ENCODE measurements at regions not wholly inside any gene's neighbourhood (a gene's known extent, or its start where the extent isn't known, plus 50 kb on each side); places are given as distances from the start of the nearest gene placed in this dataset.

DNA sequence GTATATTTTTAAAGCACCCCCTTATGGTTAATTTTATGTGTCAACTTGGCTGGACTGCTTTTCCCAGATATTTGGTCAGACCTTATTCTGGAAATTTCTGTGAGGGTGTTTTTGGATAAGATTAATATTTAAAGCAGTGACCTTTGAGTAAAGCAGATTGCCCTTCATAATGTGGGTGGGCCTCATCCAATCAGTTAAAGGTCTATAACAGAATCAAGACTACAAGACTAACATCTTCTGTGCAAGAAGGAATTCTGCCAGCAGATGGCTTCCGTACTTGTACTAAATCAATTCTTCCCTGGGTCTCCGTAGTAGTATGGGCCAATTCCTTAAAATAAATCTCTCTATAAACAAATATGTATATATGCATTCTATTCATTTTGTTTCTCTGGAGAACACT is 257.6 kb downstream of the ETNK1 start:
- H3K27ac Mint-ChIP-seq (ENCODE audit: unreplicated experiment), result no peak overlapping the region
- H3K27me3 Mint-ChIP-seq (ENCODE audit: unreplicated experiment), result no peaks in the 10 kb centered on the region
- no peak for DNase-seq
- H3K9me3 Mint-ChIP-seq (ENCODE audit: low read depth, unreplicated experiment), result no peaks in the 10 kb centered on the region
- BruUV-seq (replicated peaks), result no TSS peak
- no peak overlapping the region for H3K4me3 Mint-ChIP-seq (ENCODE audit: low read depth, unreplicated experiment)
- CTCF ChIA-PET, result no interaction called here
- intact Hi-C loops (cut with micrococcal nuclease; ENCODE audit: unreplicated experiment), result no loop called here
- no peaks in the 10 kb centered on the region for H3K36me3 Mint-ChIP-seq (ENCODE audit: insufficient read depth, unreplicated experiment)
- TF ChIP-seq, protein P1, sequence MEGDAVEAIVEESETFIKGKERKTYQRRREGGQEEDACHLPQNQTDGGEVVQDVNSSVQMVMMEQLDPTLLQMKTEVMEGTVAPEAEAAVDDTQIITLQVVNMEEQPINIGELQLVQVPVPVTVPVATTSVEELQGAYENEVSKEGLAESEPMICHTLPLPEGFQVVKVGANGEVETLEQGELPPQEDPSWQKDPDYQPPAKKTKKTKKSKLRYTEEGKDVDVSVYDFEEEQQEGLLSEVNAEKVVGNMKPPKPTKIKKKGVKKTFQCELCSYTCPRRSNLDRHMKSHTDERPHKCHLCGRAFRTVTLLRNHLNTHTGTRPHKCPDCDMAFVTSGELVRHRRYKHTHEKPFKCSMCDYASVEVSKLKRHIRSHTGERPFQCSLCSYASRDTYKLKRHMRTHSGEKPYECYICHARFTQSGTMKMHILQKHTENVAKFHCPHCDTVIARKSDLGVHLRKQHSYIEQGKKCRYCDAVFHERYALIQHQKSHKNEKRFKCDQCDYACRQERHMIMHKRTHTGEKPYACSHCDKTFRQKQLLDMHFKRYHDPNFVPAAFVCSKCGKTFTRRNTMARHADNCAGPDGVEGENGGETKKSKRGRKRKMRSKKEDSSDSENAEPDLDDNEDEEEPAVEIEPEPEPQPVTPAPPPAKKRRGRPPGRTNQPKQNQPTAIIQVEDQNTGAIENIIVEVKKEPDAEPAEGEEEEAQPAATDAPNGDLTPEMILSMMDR (IDR thresholded peaks at IDR 0.05; ENCODE audit: unreplicated experiment), result no peak
- H3K4me1 Mint-ChIP-seq (ENCODE audit: low read depth, unreplicated experiment), result no peaks in the 10 kb centered on the region

DNA sequence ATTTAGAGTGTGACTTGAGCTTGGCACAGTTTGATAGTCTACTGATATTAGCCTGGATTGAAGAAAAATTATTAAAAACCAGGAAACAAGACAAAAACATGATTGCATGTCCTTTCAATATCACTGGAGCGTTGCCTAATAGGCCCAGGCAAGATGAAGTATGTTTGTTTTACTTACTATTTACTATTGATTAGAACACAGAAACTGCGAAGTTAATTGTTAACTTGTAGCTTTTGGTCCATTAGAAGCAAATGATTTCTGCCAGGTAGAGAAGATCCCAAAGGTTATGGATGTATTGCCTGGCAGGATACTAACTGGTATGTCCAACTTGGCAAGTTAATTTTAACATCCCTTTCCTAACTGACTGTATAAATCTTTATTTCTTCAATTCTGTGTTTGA is 268.9 kb downstream of the ETNK1 start:
- intact Hi-C loops (cut with micrococcal nuclease; ENCODE audit: unreplicated experiment), result no loop called here
- Mint-ChIP-seq H3K9me3 (ENCODE audit: low read depth, unreplicated experiment) (peaks cover 3% of the 10 kb centered on the region), H3K36me3 (ENCODE audit: insufficient read depth, unreplicated experiment) (no peaks in the 10 kb centered on the region), H3K4me3 (ENCODE audit: low read depth, unreplicated experiment) (no peak overlapping the region), H3K27me3 (ENCODE audit: unreplicated experiment) (no peaks in the 10 kb centered on the region), H3K27ac (ENCODE audit: unreplicated experiment) (no peak overlapping the region), H3K4me1 (ENCODE audit: low read depth, unreplicated experiment) (no peaks in the 10 kb centered on the region)
- BruUV-seq (replicated peaks), result no TSS peak
- TF ChIP-seq, protein P1 (IDR thresholded peaks at IDR 0.05; ENCODE audit: unreplicated experiment), result no peak
- CTCF ChIA-PET, result no interaction called here
- no peak for DNase-seq

- H3K9me3 Mint-ChIP-seq (ENCODE audit: low read depth, unreplicated experiment), result peaks cover 3% of the 10 kb centered on the region
- TF ChIP-seq, protein P1 (IDR thresholded peaks at IDR 0.05; ENCODE audit: unreplicated experiment), result no peak
Measured at GRCh38 chr12:22899184-22899583, 274.2 kb downstream of the ETNK1 start.

GRCh38 chr12:22900401-22900800 is 275.4 kb downstream of the ETNK1 start:
- H3K36me3 Mint-ChIP-seq (ENCODE audit: insufficient read depth, unreplicated experiment), result no peaks in the 10 kb centered on the region
- TF ChIP-seq, protein P1 (IDR thresholded peaks at IDR 0.05; ENCODE audit: unreplicated experiment), result no peak
- intact Hi-C loops (cut with micrococcal nuclease; ENCODE audit: unreplicated experiment), result no loop called here
- peaks cover 3% of the 10 kb centered on the region for H3K9me3 Mint-ChIP-seq (ENCODE audit: low read depth, unreplicated experiment)
- no peak overlapping the region for H3K27ac Mint-ChIP-seq (ENCODE audit: unreplicated experiment)
- no peak overlapping the region for H3K4me3 Mint-ChIP-seq (ENCODE audit: low read depth, unreplicated experiment)
- CTCF ChIA-PET, result no interaction called here
- no peak for DNase-seq
- H3K27me3 Mint-ChIP-seq (ENCODE audit: unreplicated experiment), result peaks cover 9% of the 10 kb centered on the region
- H3K4me1 Mint-ChIP-seq (ENCODE audit: low read depth, unreplicated experiment), result no peaks in the 10 kb centered on the region
- no TSS peak for BruUV-seq (replicated peaks)

More at GRCh38 chr12:22899184-22899583, 274.2 kb downstream of the ETNK1 start:
- Mint-ChIP-seq H3K27ac (ENCODE audit: unreplicated experiment) (no peak overlapping the region), H3K36me3 (ENCODE audit: insufficient read depth, unreplicated experiment) (no peaks in the 10 kb centered on the region), H3K4me1 (ENCODE audit: low read depth, unreplicated experiment) (no peaks in the 10 kb centered on the region), H3K4me3 (ENCODE audit: low read depth, unreplicated experiment) (no peak overlapping the region), H3K27me3 (ENCODE audit: unreplicated experiment) (no peaks in the 10 kb centered on the region)
- CTCF ChIA-PET, result no interaction called here
- BruUV-seq (replicated peaks), result no TSS peak
- intact Hi-C loops (cut with micrococcal nuclease; ENCODE audit: unreplicated experiment), result no loop called here
- no peak for DNase-seq

DNA sequence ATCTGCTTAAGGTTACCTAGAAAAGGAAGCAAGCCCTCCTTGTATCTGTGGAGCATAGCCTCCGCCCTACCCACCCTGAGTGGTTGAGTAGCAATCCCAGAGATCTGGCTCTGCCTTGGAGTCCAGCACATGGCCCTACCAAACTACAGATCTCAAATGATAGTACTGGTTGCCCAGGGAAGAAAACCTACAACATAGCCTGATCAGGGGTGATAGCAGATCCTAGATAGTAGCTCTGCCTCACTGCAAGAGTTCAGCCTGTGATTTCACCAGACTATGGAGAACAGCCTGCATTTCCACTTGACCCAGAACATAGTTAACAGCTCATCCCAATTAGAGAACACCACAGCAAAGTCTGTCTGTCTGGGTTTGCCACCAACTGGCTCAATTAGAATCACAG is 279.5 kb downstream of the ETNK1 start:
- DNase-seq, result no peak
- Mint-ChIP-seq H3K9me3 (ENCODE audit: low read depth, unreplicated experiment) (peaks cover 2% of the 10 kb centered on the region), H3K4me1 (ENCODE audit: low read depth, unreplicated experiment) (no peaks in the 10 kb centered on the region), H3K27me3 (ENCODE audit: unreplicated experiment) (peaks cover 15% of the 10 kb centered on the region), H3K4me3 (ENCODE audit: low read depth, unreplicated experiment) (no peak overlapping the region), H3K27ac (ENCODE audit: unreplicated experiment) (no peak overlapping the region), H3K36me3 (ENCODE audit: insufficient read depth, unreplicated experiment) (no peaks in the 10 kb centered on the region)
- TF ChIP-seq, protein P1 (IDR thresholded peaks at IDR 0.05; ENCODE audit: unreplicated experiment), result no peak
- CTCF ChIA-PET, result no interaction called here
- intact Hi-C loops (cut with micrococcal nuclease; ENCODE audit: unreplicated experiment), result no loop called here
- BruUV-seq (replicated peaks), result no TSS peak

Data from Calu3 (cell line).